K562 (cell line): ENCODE measurements at regions not wholly inside any gene's neighbourhood (a gene's known extent, or its start where the extent isn't known, plus 50 kb on each side); places are given as distances from the start of the nearest gene placed in this dataset.

Source experiments
- ATAC-seq: fragments of 200-7000 bp; cut with Tn5 transposase; 3 replicates; pipeline ENCODE4 v1.9.1; 2020; ENCODE audit warnings: moderate library complexity
- BruUV-seq: library from RNA; stranded (reverse); fragments of 400-500 nt; replicated peaks from 2 replicates; lab custom pipeline; 2021; lab: Mats Ljungman, UMichigan
- CTCF ChIA-PET: fragments of 300-600 bp; formaldehyde crosslinking; extraction: SDS; loops from one replicate; lab custom pipeline; 2021; ENCODE audit warnings: low intra/inter-chr PET ratio; lab: Yijun Ruan, JAX
- POLR2A ChIA-PET: fragments of 300-600, 350-650 bp; sonication (Branson Sonifier 250); formaldehyde crosslinking; extraction: SDS; loops from one replicate; lab custom pipeline; 2021; ENCODE audit warnings: antibody characterized with exemption, inconsistent platforms; lab: Yijun Ruan, JAX
- DNase-seq, 4 experiments: peaks; one replicate each; pipeline versions ENCODE4 v3.0.0 to v3.0.0-alpha.2; 2011 to 2018; ENCODE audit warnings: low spot score in 3 of 4, mixed read lengths in 3 of 4; ENCODE audit errors: extremely low read depth in 1 of 4
- FAIRE-seq: peaks from 2 replicates; lab custom pipeline; 2011; peaks lifted over from hg19 to GRCh38; lab: Jason Lieb, UNC
- H2AFZ ChIP-seq: 2 replicates; pipeline ENCODE4 v1.6.0; 2011; ENCODE audit warnings: low read depth, low read length, control low read depth, inconsistent platforms
- H3K27ac ChIP-seq: fragments of 200-600 bp; 3 replicates; pipeline ENCODE4 v1.8.0; 2011; ENCODE audit warnings: low read depth, mild to moderate bottlenecking, control low read depth, inconsistent platforms, low read length, moderate library complexity, mixed read lengths; ENCODE audit errors: extremely low read depth
- H3K27me3 ChIP-seq, 2 experiments: fragments of 300-600 bp in 1 of 2; 2 replicates in 1 of 2; 3 replicates in 1 of 2; pipeline versions ENCODE4 v1.6.0 to v1.8.0; 2011; ENCODE audit warnings: inconsistent platforms in 2 of 2, low read length in 2 of 2, mild to moderate bottlenecking in 1 of 2, mixed read lengths in 1 of 2, moderate library complexity in 1 of 2; ENCODE audit not compliant: control insufficient read depth in 2 of 2, insufficient read depth in 2 of 2
- H3K36me3 ChIP-seq: fragments of 300-600 bp; 3 replicates; pipeline ENCODE4 v1.8.0; 2011; ENCODE audit warnings: mild to moderate bottlenecking, low read length, inconsistent platforms; ENCODE audit not compliant: control insufficient read depth, insufficient read depth
- H3K4me1 ChIP-seq, 2 experiments: fragments of 200-600 bp in 1 of 2; replicated peaks in 1 of 2; 2 replicates in 1 of 2; 3 replicates in 1 of 2; pipeline versions ENCODE4 v1.5.1 to v1.8.0; 2011; ENCODE audit warnings: inconsistent platforms in 2 of 2, low read length in 2 of 2, mild to moderate bottlenecking in 1 of 2, mixed read lengths in 1 of 2, moderate library complexity in 1 of 2; ENCODE audit not compliant: control insufficient read depth in 2 of 2, insufficient read depth in 2 of 2
- H3K4me2 ChIP-seq: 2 replicates; pipeline ENCODE4 v1.6.1; 2011; ENCODE audit warnings: low read length, control low read depth, inconsistent platforms, mixed read lengths; ENCODE audit not compliant: insufficient read depth
- H3K4me3 ChIP-seq: fragments of 200-600 bp; sonication (generic), shearing (Covaris generic); 2 replicates; pipeline ENCODE4 v1.5.1; 2016; ENCODE audit warnings: control low read depth, inconsistent platforms
- H3K79me2 ChIP-seq: fragments of 200-600 bp; 3 replicates; pipeline ENCODE4 v1.8.0; 2011; ENCODE audit warnings: low read length, inconsistent platforms; ENCODE audit not compliant: control insufficient read depth, insufficient read depth
- H3K9ac ChIP-seq, 2 experiments: 2 replicates each; pipeline versions ENCODE4 v1.6.0 to v1.6.1; 2011; ENCODE audit warnings: low read depth in 2 of 2, low read length in 2 of 2, control low read depth in 1 of 2, inconsistent platforms in 1 of 2, mild to moderate bottlenecking in 1 of 2, mixed read lengths in 1 of 2; ENCODE audit not compliant: insufficient read depth in 1 of 2
- H3K9me1 ChIP-seq: one replicate; pipeline ENCODE4 v1.6.0; 2011; ENCODE audit warnings: inconsistent platforms, mild to moderate bottlenecking, low read length, moderate library complexity; ENCODE audit not compliant: control insufficient read depth, insufficient read depth
- H3K9me3 ChIP-seq: replicated peaks from 2 replicates; pipeline ENCODE4 v1.5.1; 2011; ENCODE audit warnings: low read depth, low read length, inconsistent platforms; ENCODE audit not compliant: control insufficient read depth, insufficient read depth
- H4K20me1 ChIP-seq: replicated peaks from 2 replicates; pipeline ENCODE4 v1.6.1; 2011; ENCODE audit warnings: low read length, inconsistent platforms, mixed read lengths; ENCODE audit not compliant: control insufficient read depth, insufficient read depth
- FUS ChIP-seq: fragments of 200-400 bp; formaldehyde crosslinking; optimal IDR thresholded peaks from 2 replicates; pipeline ENCODE3; 2017; ENCODE audit warnings: low read depth, low read length
- GABPB2 ChIP-seq: fragments of 250-450 bp; sonication (Bioruptor Pico); conservative IDR thresholded peaks from 2 replicates; pipeline ENCODE4 v1.5.1; 2021; ENCODE audit warnings: mild to moderate bottlenecking
- HDAC1 ChIP-seq, 2 experiments: fragments of 450-650 bp; IDR thresholded peaks; 2 replicates each; pipeline ENCODE4 v1.6.1; 2016 to 2017; ENCODE audit warnings: inconsistent platforms in 1 of 2, mild to moderate bottlenecking in 1 of 2, moderate library complexity in 1 of 2
- TAF7 ChIP-seq: fragments of 450-650 bp; IDR thresholded peaks from 2 replicates; pipeline ENCODE4 v1.6.1; 2016; ENCODE audit warnings: missing genetic modification characterization, missing compliant biosample characterization
- YBX1 ChIP-seq: fragments of 450-650 bp; IDR thresholded peaks from 2 replicates; pipeline ENCODE4 v1.7.1; 2016; ENCODE audit warnings: mild to moderate bottlenecking
- ZNF133 ChIP-seq: fragments of 250-450 bp; sonication (Bioruptor Pico); IDR thresholded peaks from 2 replicates; pipeline ENCODE4 v1.4.0; 2020; ENCODE audit warnings: mild to moderate bottlenecking
- ZNF347 ChIP-seq: fragments of 450-650 bp; formaldehyde crosslinking; IDR thresholded peaks from 2 replicates; pipeline ENCODE4 v1.4.0; 2020; ENCODE audit warnings: low read depth, mild to moderate bottlenecking, moderate library complexity
- ZNF444 ChIP-seq: fragments of 250-450 bp; sonication (Bioruptor Pico); IDR thresholded peaks from 2 replicates; pipeline ENCODE4 v1.4.0; 2020; ENCODE audit warnings: mild to moderate bottlenecking, moderate library complexity
- WGBS: fragments of 100-300 bp; shearing (Covaris generic); methylation state at CpG from one replicate; pipeline ENCODE4 v1.1.6; 2016; ENCODE audit warnings: low coverage, mixed read lengths; ENCODE audit not compliant: insufficient coverage; ENCODE audit errors: missing lambda C conversion rate; 5-methylcytosine and 5-hydroxymethylcytosine counted together
- in situ Hi-C: fragments of 300-500 bp; cut with MboI; formaldehyde crosslinking; loops from 4 replicates; pipeline ENCODE4 v1.15.0; 2018; ENCODE audit warnings: inconsistent platforms, mixed read lengths
- intact Hi-C: fragments of 100-400 bp; cut with micrococcal nuclease; formaldehyde crosslinking; loops from 2 replicates; pipeline ENCODE4 v1.14.2; 2022
- TF ChIP-seq, protein P1 (sequence below): fragments of 250-450 bp; sonication (Bioruptor Pico); IDR thresholded peaks from 2 replicates; pipeline ENCODE4 v1.5.0; 2022; ENCODE audit warnings: mild to moderate bottlenecking
- TF ChIP-seq, protein P2 (sequence below): fragments of 450-650 bp; IDR thresholded peaks from one replicate; pipeline ENCODE4 v1.6.1; 2018; ENCODE audit warnings: mild to moderate bottlenecking, moderate library complexity; ENCODE audit not compliant: partially characterized antibody
- TF ChIP-seq, protein P3 (sequence below): sonication (generic); formaldehyde crosslinking; IDR thresholded peaks from 2 replicates; pipeline ENCODE4 v1.8.0; 2022; ENCODE audit warnings: missing genetic modification reagents, mild to moderate bottlenecking, borderline replicate concordance
- TF ChIP-seq, protein P4 (sequence below): fragments of 250-450 bp; sonication (Bioruptor Pico); IDR thresholded peaks from 2 replicates; pipeline ENCODE4 v1.8.0; 2021; ENCODE audit warnings: moderate library complexity, mild to moderate bottlenecking, inconsistent platforms

DNA sequence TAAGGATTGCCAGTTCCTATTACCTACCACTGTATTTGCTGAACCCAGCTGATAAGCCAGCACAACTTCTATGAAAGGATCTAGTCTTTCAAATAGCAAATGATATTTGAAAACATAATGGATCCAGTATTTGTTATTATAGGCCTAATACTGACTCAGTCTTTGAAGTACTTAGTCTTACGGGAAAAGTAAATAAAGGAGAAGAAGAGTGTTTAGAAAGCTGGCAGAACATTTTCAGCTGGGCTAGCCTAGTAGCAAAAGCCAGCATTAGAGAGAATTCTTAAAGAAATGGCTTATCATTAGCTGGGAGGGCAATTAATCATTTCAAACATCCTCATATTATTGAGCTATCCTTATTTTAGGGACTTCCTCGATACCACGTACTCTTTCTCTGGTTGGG is 101.4 kb upstream of the GOLIM4 start:
- ATAC-seq (no peak), DNase-seq (no peak), FAIRE-seq (no peak)
- Histone ChIP-seq H3K4me1 (no peaks in the 10 kb centered on the region), H2AFZ (no peak overlapping the region), H3K36me3 (no peaks in the 10 kb centered on the region), H3K4me3 (no peak overlapping the region), H3K4me2 (no peak overlapping the region), H3K79me2 (no peaks in the 10 kb centered on the region), H3K27ac (no peak overlapping the region), H3K9me1 (no peaks in the 10 kb centered on the region), H4K20me1 (no peaks in the 10 kb centered on the region), H3K9me3 (no peaks in the 10 kb centered on the region), H3K9ac (no peak overlapping the region), H3K27me3 (peaks cover 0 to 5% of the 10 kb centered on the region in 2 experiments; a peak in 1 of 5 replicates)
- BruUV-seq, result no TSS peak
- intact Hi-C loops, result no loop called here
- ChIA-PET POLR2A (no interaction called here), CTCF (no interaction called here)
- no peak for TF ChIP-seq HDAC1 (IDR thresholded peaks at IDR 0.05)
- TF ChIP-seq GABPB2 (CRISPR knock-in tag), result no peak
- TF ChIP-seq, protein P1, sequence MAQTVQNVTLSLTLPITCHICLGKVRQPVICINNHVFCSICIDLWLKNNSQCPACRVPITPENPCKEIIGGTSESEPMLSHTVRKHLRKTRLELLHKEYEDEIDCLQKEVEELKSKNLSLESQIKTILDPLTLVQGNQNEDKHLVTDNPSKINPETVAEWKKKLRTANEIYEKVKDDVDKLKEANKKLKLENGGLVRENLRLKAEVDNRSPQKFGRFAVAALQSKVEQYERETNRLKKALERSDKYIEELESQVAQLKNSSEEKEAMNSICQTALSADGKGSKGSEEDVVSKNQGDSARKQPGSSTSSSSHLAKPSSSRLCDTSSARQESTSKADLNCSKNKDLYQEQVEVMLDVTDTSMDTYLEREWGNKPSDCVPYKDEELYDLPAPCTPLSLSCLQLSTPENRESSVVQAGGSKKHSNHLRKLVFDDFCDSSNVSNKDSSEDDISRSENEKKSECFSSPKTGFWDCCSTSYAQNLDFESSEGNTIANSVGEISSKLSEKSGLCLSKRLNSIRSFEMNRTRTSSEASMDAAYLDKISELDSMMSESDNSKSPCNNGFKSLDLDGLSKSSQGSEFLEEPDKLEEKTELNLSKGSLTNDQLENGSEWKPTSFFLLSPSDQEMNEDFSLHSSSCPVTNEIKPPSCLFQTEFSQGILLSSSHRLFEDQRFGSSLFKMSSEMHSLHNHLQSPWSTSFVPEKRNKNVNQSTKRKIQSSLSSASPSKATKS, result no peak
- in situ Hi-C loops, result no loop called here
- 1% methylated on average over 3 of the region's 3 CpGs for WGBS

DNA sequence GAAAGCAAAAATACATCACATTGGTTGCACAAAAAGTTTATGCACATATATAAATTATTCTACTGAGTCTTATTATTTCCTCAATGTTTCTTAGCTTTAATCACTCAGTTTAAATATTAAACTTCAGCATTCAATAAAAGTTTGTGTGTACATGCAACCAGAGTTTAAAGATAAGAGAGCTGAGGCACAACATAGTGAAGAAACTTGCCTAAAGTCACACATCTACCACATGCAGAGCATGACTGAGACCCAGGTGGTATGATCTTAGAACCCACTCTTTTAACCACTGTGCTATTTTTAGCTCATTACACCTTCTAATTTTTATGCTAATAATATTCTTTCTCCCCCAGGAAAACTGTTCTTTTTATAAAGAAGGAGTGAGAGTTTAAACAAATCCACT is 96.1 kb upstream of the GOLIM4 start:
- POLR2A ChIA-PET, result no interaction called here
- ATAC-seq, result no peak
- H3K36me3 ChIP-seq, result no peaks in the 10 kb centered on the region
- TF ChIP-seq TAF7 (tag) (no peak), ZNF347 (CRISPR knock-in tag) (no peak), YBX1 (no peak), ZNF444 (no peak), FUS (no peak), ZNF133 (CRISPR knock-in tag) (no peak)
- TF ChIP-seq, protein P2, sequence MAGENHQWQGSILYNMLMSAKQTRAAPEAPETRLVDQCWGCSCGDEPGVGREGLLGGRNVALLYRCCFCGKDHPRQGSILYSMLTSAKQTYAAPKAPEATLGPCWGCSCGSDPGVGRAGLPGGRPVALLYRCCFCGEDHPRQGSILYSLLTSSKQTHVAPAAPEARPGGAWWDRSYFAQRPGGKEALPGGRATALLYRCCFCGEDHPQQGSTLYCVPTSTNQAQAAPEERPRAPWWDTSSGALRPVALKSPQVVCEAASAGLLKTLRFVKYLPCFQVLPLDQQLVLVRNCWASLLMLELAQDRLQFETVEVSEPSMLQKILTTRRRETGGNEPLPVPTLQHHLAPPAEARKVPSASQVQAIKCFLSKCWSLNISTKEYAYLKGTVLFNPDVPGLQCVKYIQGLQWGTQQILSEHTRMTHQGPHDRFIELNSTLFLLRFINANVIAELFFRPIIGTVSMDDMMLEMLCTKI, result no peak
- TF ChIP-seq, protein P3, sequence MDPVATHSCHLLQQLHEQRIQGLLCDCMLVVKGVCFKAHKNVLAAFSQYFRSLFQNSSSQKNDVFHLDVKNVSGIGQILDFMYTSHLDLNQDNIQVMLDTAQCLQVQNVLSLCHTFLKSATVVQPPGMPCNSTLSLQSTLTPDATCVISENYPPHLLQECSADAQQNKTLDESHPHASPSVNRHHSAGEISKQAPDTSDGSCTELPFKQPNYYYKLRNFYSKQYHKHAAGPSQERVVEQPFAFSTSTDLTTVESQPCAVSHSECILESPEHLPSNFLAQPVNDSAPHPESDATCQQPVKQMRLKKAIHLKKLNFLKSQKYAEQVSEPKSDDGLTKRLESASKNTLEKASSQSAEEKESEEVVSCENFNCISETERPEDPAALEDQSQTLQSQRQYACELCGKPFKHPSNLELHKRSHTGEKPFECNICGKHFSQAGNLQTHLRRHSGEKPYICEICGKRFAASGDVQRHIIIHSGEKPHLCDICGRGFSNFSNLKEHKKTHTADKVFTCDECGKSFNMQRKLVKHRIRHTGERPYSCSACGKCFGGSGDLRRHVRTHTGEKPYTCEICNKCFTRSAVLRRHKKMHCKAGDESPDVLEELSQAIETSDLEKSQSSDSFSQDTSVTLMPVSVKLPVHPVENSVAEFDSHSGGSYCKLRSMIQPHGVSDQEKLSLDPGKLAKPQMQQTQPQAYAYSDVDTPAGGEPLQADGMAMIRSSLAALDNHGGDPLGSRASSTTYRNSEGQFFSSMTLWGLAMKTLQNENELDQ, result no peak
- TF ChIP-seq, protein P4, sequence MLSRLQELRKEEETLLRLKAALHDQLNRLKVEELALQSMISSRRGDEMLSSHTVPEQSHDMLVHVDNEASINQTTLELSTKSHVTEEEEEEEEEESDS (CRISPR knock-in tag), result no peak

More for the DNA sequence above, 96.1 kb upstream of the GOLIM4 start:
- H3K79me2 ChIP-seq, result no peaks in the 10 kb centered on the region
- H3K9me3 ChIP-seq, result no peaks in the 10 kb centered on the region
- no TSS peak for BruUV-seq
- H4K20me1 ChIP-seq, result no peaks in the 10 kb centered on the region
- no peaks in the 10 kb centered on the region for H3K9me1 ChIP-seq
- H3K27me3 ChIP-seq, result peaks cover 0 to 5% of the 10 kb centered on the region in 2 experiments; a peak in 1 of 5 replicates
- DNase-seq (no peak), FAIRE-seq (no peak)
- CTCF ChIA-PET, result no interaction called here
- no peak overlapping the region for H2AFZ ChIP-seq
- H3K27ac ChIP-seq, result no peak overlapping the region
- no peak overlapping the region for H3K4me3 ChIP-seq
- no peaks in the 10 kb centered on the region for H3K4me1 ChIP-seq
- in situ Hi-C loops (no loop called here), intact Hi-C loops (no loop called here)
- H3K9ac ChIP-seq, result no peak overlapping the region
- no peak overlapping the region for H3K4me2 ChIP-seq
